ENCODE measurements at regions not wholly inside any gene's neighbourhood (a gene's known extent, or its start where the extent isn't known, plus 50 kb on each side); places are given as distances from the start of the nearest gene placed in this dataset.

GRCh38 chr1:208344202-208344857, 100.1 kb upstream of the PLXNA2 start:
- no peaks in the 10 kb centered on the region for H3K79me2 ChIP-seq (replicated peaks; ENCODE audit: insufficient read depth)
- H3K36me3 Mint-ChIP-seq (ENCODE audit: low read depth), result no peaks in the 10 kb centered on the region
- DNase-seq (ENCODE audit: low spot score) (no peak), ATAC-seq (no peak)
- 0 out of 2 replicates have a peak, but pooled peaks cover 5% of the 10 kb centered on the region for H3K9me2 ChIP-seq (ENCODE audit: insufficient read depth)
- H3K4me1 ChIP-seq (ENCODE audit: insufficient read depth), result no peaks in the 10 kb centered on the region
- H3K27ac Mint-ChIP-seq, result no peak overlapping the region
- no peak for TF ChIP-seq ZNF331 (CRISPR knock-in tag; IDR thresholded peaks at IDR 0.05; ENCODE audit: low read depth)
- no peak for TF ChIP-seq POLR2AphosphoS5 (IDR thresholded peaks at IDR 0.05; ENCODE audit: low read depth)
- no peak for TF ChIP-seq EZH2phosphoT487 (IDR thresholded peaks at IDR 0.05; ENCODE audit: unreplicated experiment)
- no peak overlapping the region for H2AFZ ChIP-seq
- no peaks in the 10 kb centered on the region for H3K4me1 Mint-ChIP-seq
- H3K27me3 Mint-ChIP-seq (ENCODE audit: insufficient read depth, low read depth, poor library complexity), result no peaks in the 10 kb centered on the region
- no peaks in the 10 kb centered on the region for H3K9me3 Mint-ChIP-seq
- H3F3A ChIP-seq (replicated peaks; ENCODE audit: low read depth), result no peaks in the 10 kb centered on the region
- no peaks in the 10 kb centered on the region for H3K27me3 ChIP-seq (ENCODE audit: insufficient read depth)
- no peak overlapping the region for H3K4me3 ChIP-seq
- no peaks in the 10 kb centered on the region for H4K20me1 ChIP-seq (replicated peaks; ENCODE audit: insufficient read depth)
- no peak overlapping the region for H3K4me2 ChIP-seq
- no peaks in the 10 kb centered on the region for H3K36me3 ChIP-seq (ENCODE audit: insufficient read depth)
- H3K4me3 Mint-ChIP-seq, result no peak overlapping the region
- no peak overlapping the region for H3K27ac ChIP-seq (ENCODE audit: low read depth)

DNA sequence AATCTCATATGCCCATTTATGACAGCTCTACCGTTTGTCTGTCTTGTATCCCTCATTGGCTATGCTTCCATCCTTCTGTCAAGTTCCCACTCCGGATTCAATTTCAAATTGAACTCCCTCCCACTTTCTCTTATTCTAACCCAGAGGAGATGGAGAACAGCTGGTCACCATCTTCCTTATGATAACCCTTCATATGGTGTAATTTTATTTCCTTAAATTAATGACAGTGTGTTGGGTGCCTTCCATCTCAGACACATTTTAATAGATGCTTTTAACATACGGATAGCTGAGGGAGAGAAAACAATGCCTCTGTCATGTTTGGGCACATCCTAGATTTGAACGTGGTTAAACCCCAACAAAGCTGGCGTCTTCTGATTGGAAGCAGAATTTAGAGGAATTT, 103.0 kb upstream of the PLXNA2 start:
- no peak for DNase-seq (ENCODE audit: low spot score)
- Mint-ChIP-seq H3K27ac (no peak overlapping the region), H3K27me3 (ENCODE audit: insufficient read depth, low read depth, poor library complexity) (no peaks in the 10 kb centered on the region), H3K36me3 (ENCODE audit: low read depth) (no peaks in the 10 kb centered on the region), H3K9me3 (no peaks in the 10 kb centered on the region), H3K4me1 (no peaks in the 10 kb centered on the region), H3K4me3 (no peak overlapping the region)
- Histone ChIP-seq H3K36me3 (ENCODE audit: insufficient read depth) (no peaks in the 10 kb centered on the region), H3K9me2 (ENCODE audit: insufficient read depth) (0 out of 2 replicates have a peak, but pooled peaks cover 5% of the 10 kb centered on the region), H3K27me3 (ENCODE audit: insufficient read depth) (no peaks in the 10 kb centered on the region), H2AFZ (no peak overlapping the region), H3K27ac (ENCODE audit: low read depth) (no peak overlapping the region), H3F3A (replicated peaks; ENCODE audit: low read depth) (no peaks in the 10 kb centered on the region), H3K4me2 (no peak overlapping the region), H3K4me1 (ENCODE audit: insufficient read depth) (no peaks in the 10 kb centered on the region), H4K20me1 (replicated peaks; ENCODE audit: insufficient read depth) (no peaks in the 10 kb centered on the region), H3K4me3 (no peak overlapping the region), H3K79me2 (replicated peaks; ENCODE audit: insufficient read depth) (no peaks in the 10 kb centered on the region)
- no peak for ATAC-seq
- TF ChIP-seq CTCF (conservative IDR thresholded peaks at IDR 0.05; ENCODE audit: low read depth in 2 of 2) (no peak), NANOG (IDR thresholded peaks at IDR 0.05; ENCODE audit: borderline replicate concordance) (no peak), ZNF114 (CRISPR knock-in tag; IDR thresholded peaks at IDR 0.05) (no peak), ZNF331 (CRISPR knock-in tag; IDR thresholded peaks at IDR 0.05; ENCODE audit: low read depth) (no peak), ZNF462 (CRISPR knock-in tag; IDR thresholded peaks at IDR 0.05) (no peak), STAT1 (IDR thresholded peaks at IDR 0.05; ENCODE audit: unreplicated experiment) (no peak), JUNB (IDR thresholded peaks at IDR 0.05; ENCODE audit: unreplicated experiment) (no peak), EZH2phosphoT487 (IDR thresholded peaks at IDR 0.05; ENCODE audit: unreplicated experiment) (no peak), CREB1 (CRISPR knock-in tag; IDR thresholded peaks at IDR 0.05; ENCODE audit: low read depth) (no peak), POLR2AphosphoS5 (IDR thresholded peaks at IDR 0.05; ENCODE audit: low read depth) (no peak)
- TF ChIP-seq, protein P1, sequence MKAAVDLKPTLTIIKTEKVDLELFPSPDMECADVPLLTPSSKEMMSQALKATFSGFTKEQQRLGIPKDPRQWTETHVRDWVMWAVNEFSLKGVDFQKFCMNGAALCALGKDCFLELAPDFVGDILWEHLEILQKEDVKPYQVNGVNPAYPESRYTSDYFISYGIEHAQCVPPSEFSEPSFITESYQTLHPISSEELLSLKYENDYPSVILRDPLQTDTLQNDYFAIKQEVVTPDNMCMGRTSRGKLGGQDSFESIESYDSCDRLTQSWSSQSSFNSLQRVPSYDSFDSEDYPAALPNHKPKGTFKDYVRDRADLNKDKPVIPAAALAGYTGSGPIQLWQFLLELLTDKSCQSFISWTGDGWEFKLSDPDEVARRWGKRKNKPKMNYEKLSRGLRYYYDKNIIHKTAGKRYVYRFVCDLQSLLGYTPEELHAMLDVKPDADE (IDR thresholded peaks at IDR 0.05), result no peak

All from GM23338 (cell line).